ENCODE measurements at regions not wholly inside any gene's neighbourhood (a gene's known extent, or its start where the extent isn't known, plus 50 kb on each side); places are given as distances from the start of the nearest gene placed in this dataset.

DNA sequence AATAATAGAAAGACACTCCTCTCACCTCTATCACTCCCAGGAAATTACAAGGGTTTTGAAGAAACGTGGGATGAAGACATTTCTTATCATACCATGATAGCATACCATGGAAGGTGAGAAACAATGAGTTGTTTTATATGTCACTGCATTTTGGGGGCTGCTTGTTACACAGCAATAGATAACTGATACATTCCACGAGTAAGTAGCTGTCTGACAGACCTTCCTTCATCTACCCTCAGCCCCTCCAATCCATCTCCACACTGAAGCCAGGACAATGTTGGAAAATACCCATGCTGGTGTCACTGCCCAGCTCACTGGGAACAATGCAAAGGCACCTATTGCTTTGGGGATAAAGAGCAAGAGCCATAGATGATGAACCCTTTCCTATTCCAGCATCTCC lies 68.9 kb upstream of the USP29 start:
- TF ChIP-seq, protein P1, sequence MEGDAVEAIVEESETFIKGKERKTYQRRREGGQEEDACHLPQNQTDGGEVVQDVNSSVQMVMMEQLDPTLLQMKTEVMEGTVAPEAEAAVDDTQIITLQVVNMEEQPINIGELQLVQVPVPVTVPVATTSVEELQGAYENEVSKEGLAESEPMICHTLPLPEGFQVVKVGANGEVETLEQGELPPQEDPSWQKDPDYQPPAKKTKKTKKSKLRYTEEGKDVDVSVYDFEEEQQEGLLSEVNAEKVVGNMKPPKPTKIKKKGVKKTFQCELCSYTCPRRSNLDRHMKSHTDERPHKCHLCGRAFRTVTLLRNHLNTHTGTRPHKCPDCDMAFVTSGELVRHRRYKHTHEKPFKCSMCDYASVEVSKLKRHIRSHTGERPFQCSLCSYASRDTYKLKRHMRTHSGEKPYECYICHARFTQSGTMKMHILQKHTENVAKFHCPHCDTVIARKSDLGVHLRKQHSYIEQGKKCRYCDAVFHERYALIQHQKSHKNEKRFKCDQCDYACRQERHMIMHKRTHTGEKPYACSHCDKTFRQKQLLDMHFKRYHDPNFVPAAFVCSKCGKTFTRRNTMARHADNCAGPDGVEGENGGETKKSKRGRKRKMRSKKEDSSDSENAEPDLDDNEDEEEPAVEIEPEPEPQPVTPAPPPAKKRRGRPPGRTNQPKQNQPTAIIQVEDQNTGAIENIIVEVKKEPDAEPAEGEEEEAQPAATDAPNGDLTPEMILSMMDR (IDR thresholded peaks at IDR 0.05; ENCODE audit: borderline replicate concordance, control extremely low read depth, extremely low read depth, insufficient read depth, missing control alignments) = no peak
- DNase-seq (ENCODE audit: low spot score) = no peak
- in situ Hi-C loops (cut with MboI; ENCODE audit: low sequenced_read_pairs, unreplicated experiment) = no loop called here

GRCh38 chr19:57052081-57052480 lies 67.7 kb upstream of the USP29 start:
- TF ChIP-seq, protein P1 (IDR thresholded peaks at IDR 0.05; ENCODE audit: borderline replicate concordance, control extremely low read depth, extremely low read depth, insufficient read depth, missing control alignments) = no peak
- in situ Hi-C loops (cut with MboI; ENCODE audit: low sequenced_read_pairs, unreplicated experiment) = no loop called here
- DNase-seq (ENCODE audit: low spot score) = no peak

- no peak for DNase-seq (ENCODE audit: low spot score)
- TF ChIP-seq, protein P1 (IDR thresholded peaks at IDR 0.05; ENCODE audit: borderline replicate concordance, control extremely low read depth, extremely low read depth, insufficient read depth, missing control alignments) = no peak
- in situ Hi-C loops (cut with MboI; ENCODE audit: low sequenced_read_pairs, unreplicated experiment) = no loop called here
Measured at GRCh38 chr19:57053401-57053800, 66.4 kb upstream of the USP29 start.

GRCh38 chr19:57055956-57056355 lies 63.8 kb upstream of the USP29 start:
- DNase-seq (ENCODE audit: low spot score) = no peak
- in situ Hi-C loops (cut with MboI; ENCODE audit: low sequenced_read_pairs, unreplicated experiment) = no loop called here
- TF ChIP-seq, protein P1 (IDR thresholded peaks at IDR 0.05; ENCODE audit: borderline replicate concordance, control extremely low read depth, extremely low read depth, insufficient read depth, missing control alignments) = no peak

- no peak for DNase-seq (ENCODE audit: low spot score)
Measured at GRCh38 chr19:57057036-57057686, 62.6 kb upstream of the USP29 start.

GRCh38 chr19:57058871-57059270 lies 60.9 kb upstream of the USP29 start:
- DNase-seq (ENCODE audit: low spot score) = no peak

More at GRCh38 chr19:57057036-57057686, 62.6 kb upstream of the USP29 start:
- in situ Hi-C loops (cut with MboI; ENCODE audit: low sequenced_read_pairs, unreplicated experiment) = no loop called here
- TF ChIP-seq, protein P1 (IDR thresholded peaks at IDR 0.05; ENCODE audit: borderline replicate concordance, control extremely low read depth, extremely low read depth, insufficient read depth, missing control alignments) = no peak

More at GRCh38 chr19:57058871-57059270, 60.9 kb upstream of the USP29 start:
- TF ChIP-seq, protein P1 (IDR thresholded peaks at IDR 0.05; ENCODE audit: borderline replicate concordance, control extremely low read depth, extremely low read depth, insufficient read depth, missing control alignments) = no peak
- in situ Hi-C loops (cut with MboI; ENCODE audit: low sequenced_read_pairs, unreplicated experiment) = no loop called here

All from GM13976 (cell line).